ENCODE measurements at regions not wholly inside any gene's neighbourhood (a gene's known extent, or its start where the extent isn't known, plus 50 kb on each side); places are given as distances from the start of the nearest gene placed in this dataset.

DNA sequence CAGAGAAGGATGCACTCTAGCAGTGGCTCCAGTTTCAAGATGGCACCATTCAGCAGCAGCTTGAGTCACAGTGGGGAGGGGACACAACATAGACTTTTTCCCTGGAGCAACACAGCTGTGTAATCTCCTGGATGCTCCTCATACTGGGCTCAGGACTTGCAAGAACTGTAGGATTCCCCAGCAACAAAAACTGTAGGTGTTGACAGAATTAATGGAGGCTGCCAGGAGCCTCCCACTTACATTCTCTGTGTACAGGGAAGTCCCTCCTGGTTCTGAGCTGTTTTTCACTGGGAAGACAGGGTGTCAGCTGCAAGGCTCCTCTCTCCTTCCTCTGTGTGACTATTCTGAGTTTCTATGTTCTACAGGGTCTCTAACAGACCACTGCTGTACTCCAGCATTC lies 217.9 kb downstream of the KIF21A start:
- TF ChIP-seq, protein P1, sequence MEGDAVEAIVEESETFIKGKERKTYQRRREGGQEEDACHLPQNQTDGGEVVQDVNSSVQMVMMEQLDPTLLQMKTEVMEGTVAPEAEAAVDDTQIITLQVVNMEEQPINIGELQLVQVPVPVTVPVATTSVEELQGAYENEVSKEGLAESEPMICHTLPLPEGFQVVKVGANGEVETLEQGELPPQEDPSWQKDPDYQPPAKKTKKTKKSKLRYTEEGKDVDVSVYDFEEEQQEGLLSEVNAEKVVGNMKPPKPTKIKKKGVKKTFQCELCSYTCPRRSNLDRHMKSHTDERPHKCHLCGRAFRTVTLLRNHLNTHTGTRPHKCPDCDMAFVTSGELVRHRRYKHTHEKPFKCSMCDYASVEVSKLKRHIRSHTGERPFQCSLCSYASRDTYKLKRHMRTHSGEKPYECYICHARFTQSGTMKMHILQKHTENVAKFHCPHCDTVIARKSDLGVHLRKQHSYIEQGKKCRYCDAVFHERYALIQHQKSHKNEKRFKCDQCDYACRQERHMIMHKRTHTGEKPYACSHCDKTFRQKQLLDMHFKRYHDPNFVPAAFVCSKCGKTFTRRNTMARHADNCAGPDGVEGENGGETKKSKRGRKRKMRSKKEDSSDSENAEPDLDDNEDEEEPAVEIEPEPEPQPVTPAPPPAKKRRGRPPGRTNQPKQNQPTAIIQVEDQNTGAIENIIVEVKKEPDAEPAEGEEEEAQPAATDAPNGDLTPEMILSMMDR (IDR thresholded peaks at IDR 0.05; ENCODE audit: insufficient read depth, low read depth, low read length, missing control alignments): no peak
- no peak for DNase-seq (ENCODE audit: low read depth)
- H3K4me3 ChIP-seq (ENCODE audit: low read depth, low read length): no peak overlapping the region

DNA sequence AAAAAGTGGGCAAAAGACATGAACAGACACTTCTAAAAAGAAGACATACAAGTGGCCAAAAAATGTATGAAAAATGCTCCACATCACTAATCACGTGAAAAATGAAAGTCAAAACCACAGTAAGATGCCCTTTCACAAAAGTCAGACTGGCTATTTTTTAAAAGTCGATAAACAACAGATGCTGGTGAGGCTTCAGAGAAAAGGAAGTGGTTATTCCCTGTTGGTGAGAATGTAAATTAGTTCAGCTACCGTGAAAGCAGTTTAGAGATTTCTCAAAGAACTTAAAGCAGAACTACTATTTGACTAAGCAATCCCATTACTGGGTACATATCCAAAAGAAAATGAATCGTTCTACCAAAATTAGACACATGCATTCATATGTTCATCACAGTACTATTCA lies 237.0 kb downstream of the KIF21A start:
- H3K4me3 ChIP-seq (ENCODE audit: low read depth, low read length): no peak overlapping the region
- TF ChIP-seq, protein P1 (IDR thresholded peaks at IDR 0.05; ENCODE audit: insufficient read depth, low read depth, low read length, missing control alignments): no peak
- peak; percentile 45 for DNase-seq (ENCODE audit: low read depth)

DNA sequence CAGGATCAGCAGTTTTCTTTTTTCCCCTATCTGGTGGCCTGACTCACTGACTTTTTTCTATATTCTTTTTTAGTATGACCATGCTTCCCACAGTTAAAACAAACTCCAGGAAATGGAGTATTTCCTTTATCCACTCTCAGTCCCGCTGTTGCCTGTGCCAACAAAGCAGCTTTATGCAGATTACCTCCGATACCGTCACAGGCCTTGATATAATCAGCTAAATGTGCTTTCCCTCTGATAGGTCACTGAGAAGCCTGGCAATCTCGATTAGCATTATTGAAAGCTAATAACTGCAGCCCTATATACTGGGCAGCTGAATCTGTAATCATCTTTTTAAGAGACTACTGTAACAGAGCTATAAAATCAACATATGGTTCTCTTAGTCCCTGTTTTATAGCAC lies 243.6 kb downstream of the KIF21A start:
- DNase-seq (ENCODE audit: low read depth): no peak
- no peak overlapping the region for H3K4me3 ChIP-seq (ENCODE audit: low read depth, low read length)

DNA sequence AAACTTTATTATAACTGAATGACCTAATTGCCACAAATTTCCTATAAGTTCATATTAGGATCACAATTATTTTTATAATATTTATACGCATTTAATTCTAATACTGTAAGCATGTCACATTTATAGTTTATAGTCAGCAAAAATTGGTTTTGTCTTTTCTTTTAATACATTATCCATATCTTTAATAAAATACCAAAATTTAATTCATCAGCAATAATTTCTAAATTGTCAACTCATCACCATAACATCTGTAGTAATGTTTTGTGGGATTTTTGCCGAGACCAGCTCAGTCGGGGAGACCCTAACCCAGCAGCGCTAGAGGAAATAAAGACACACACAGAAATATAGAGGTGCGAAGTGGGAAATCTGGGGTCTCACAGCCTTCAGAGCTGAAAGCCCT lies 254.2 kb downstream of the KIF21A start:
- DNase-seq (ENCODE audit: low read depth): no peak
- no peak overlapping the region for H3K4me3 ChIP-seq (ENCODE audit: low read depth, low read length)
- TF ChIP-seq, protein P1 (IDR thresholded peaks at IDR 0.05; ENCODE audit: insufficient read depth, low read depth, low read length, missing control alignments): no peak

More for the DNA sequence above, 243.6 kb downstream of the KIF21A start:
- TF ChIP-seq, protein P1 (IDR thresholded peaks at IDR 0.05; ENCODE audit: insufficient read depth, low read depth, low read length, missing control alignments): no peak

DNA sequence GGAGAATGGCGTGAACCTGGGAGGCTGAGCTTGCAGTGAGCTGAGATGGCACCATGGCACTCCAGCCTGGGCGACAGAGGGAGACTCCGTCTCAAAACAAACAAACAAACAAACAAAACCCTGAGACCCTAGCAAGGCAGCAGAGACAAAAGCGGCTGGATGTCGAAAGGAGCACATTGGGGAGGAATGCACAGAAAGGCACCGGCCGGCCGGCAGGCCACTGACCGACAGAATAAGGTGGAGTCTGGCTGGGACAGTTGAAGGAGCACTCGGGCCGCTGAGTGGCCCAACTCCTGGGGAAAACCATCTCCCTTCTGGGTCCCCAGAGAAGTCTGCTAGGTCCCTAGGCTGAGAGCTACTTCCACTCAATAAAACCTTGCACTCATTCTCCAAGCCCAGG lies 256.2 kb downstream of the KIF21A start:
- DNase-seq (ENCODE audit: low read depth): no peak
- H3K4me3 ChIP-seq (ENCODE audit: low read depth, low read length): no peak overlapping the region
- TF ChIP-seq, protein P1 (IDR thresholded peaks at IDR 0.05; ENCODE audit: insufficient read depth, low read depth, low read length, missing control alignments): no peak

DNA sequence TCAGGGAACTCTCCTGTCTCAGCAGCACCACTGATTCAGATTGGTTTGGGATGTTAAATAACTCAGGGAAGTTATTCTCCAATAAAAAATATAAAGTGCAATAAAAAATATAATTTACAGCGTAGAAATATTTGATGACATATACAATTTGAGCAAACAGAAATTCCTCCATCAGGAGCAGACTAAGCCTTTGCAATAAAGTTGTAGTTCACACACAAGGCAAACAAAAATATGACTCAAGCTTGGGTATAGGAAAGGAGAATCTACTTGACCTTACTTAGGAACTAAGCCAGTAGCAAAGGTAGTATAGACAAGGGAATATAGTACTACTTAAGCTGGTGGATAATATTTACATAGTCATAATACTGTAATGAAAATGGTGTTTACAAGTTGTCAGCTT lies 264.1 kb downstream of the KIF21A start:
- H3K4me3 ChIP-seq (ENCODE audit: low read depth, low read length): no peak overlapping the region
- TF ChIP-seq, protein P1 (IDR thresholded peaks at IDR 0.05; ENCODE audit: insufficient read depth, low read depth, low read length, missing control alignments): no peak

DNA sequence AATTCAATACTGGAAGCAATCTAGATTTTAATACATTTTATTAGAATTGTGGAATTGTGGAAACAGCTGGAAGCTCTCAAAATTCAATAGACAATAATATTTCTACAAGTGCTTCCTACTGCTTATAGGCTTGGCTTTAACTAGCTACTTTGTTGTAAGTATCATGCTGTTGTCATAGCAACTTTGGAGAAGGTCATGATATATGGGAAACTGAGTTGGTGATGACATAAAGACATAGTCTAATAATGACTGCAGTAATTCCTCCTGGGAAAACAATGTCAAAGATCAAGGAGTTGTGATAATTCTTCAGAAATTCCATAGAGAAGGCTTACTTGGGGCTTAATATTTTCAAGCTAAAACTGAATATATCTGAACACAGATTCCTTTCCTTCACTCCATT lies 266.6 kb downstream of the KIF21A start:
- no peak for DNase-seq (ENCODE audit: low read depth)
- TF ChIP-seq, protein P1 (IDR thresholded peaks at IDR 0.05; ENCODE audit: insufficient read depth, low read depth, low read length, missing control alignments): no peak
- no peak overlapping the region for H3K4me3 ChIP-seq (ENCODE audit: low read depth, low read length)

More for the DNA sequence above, 264.1 kb downstream of the KIF21A start:
- DNase-seq (ENCODE audit: low read depth): no peak

Data from GM12865 (cell line).